D721Med (cell line): ENCODE measurements at regions not wholly inside any gene's neighbourhood (a gene's known extent, or its start where the extent isn't known, plus 50 kb on each side); places are given as distances from the start of the nearest gene placed in this dataset.

ENCODE experiments used
- DNase-seq: peaks from one replicate; pipeline ENCODE4 v3.0.0; 2011; ENCODE audit warnings: low spot score; ENCODE audit not compliant: insufficient read length
- FAIRE-seq: peaks from 2 replicates; lab custom pipeline; 2011; peaks lifted over from hg19 to GRCh38; lab: Jason Lieb, UNC
- CTCF ChIP-seq: IDR thresholded peaks from 2 replicates; pipeline ENCODE4 v1.5.1; 2012; ENCODE audit warnings: mild to moderate bottlenecking, control low read depth; ENCODE audit not compliant: insufficient read depth; ENCODE audit errors: missing control alignments

DNA sequence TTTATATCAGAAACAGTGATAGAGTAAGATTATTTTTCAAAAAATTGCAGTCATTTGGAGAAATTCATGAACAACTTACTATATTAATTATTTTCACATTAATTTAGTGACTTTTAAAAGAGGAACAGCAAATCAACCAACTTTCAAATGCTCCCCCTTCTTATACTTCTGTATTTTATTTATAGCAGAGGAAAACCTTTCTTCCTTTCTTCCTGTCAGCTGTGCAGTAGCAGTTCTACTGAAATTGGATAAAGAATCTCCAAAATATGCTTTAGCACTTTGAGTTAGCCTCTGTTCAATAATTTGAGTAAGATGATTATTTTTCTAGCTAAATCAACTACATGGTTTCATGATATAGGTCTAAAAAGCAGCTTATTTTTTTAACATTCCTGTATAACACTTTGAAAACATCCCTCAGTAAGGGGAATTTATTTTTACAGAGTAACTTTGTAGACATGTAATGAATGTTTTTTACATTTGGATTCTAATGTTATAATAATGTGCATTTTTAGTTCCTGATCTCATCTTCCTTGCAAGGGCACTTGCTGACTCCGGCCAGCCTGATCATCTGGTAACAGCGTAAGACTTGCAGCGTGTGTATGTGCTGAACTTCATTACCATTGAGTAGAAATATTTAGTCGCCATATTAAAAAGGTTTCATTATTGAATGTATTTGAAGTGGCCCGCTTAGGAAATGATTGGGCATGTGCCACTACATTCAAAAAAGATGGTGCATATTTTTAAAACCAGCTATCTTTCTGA lies 158.3 kb upstream of the HDAC9 start:
- no peak for DNase-seq
- no peak for TF ChIP-seq CTCF
- FAIRE-seq: no peak

DNA sequence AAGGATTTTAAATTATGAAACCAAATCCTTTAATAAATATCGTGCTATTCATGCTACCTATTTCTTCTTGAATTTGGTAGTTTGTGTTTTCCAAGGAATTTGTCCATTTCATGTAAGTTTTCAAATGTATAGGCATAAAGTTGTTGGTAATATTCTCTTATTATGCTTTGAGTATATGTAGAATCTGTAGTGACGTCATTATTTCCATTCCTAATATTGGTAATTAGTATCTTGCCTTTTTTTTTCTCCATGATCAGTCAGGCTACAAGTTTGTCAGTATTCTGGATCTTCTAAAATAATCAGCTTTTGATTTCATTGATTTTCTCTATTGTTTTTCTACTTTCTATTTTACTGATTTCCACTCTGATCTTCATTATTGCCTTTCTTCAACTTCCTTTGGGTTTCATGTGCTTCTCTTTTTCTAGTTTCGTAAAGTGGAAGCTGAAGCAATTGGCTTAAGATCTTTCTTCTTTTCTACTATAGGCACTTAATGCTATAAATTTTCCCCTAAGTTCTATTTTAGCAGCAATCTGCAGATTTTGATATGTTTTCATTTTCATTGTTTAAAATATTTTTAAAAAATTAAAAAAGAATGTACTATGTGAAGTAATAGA lies 156.5 kb upstream of the HDAC9 start:
- no peak for DNase-seq
- FAIRE-seq: no peak

DNA sequence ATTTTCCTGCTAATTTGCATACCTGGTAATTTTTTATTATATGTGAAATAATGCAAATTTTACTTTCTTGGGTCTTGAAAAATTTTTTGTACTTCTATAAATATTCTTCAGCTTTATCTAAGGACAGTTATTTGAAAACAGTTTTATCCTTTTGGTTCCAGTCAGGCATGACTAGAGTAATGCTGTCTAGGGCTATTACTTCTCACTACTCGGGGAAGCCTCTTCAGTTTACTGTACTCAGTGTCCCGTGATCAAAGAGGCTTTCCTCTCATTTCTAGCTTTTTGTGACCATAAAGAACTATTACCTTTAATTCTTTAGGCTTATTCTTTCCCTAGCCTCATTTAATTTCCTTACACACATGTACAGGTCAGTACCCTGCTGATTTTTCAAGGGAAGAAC lies 153.8 kb upstream of the HDAC9 start:
- DNase-seq (no peak), FAIRE-seq (no peak)
- TF ChIP-seq CTCF: no peak

More for the DNA sequence above, 156.5 kb upstream of the HDAC9 start:
- TF ChIP-seq CTCF: no peak

GRCh38 chr7:18343047-18343446 lies 152.5 kb upstream of the HDAC9 start:
- no peak for DNase-seq
- no peak for FAIRE-seq
- no peak for TF ChIP-seq CTCF

DNA sequence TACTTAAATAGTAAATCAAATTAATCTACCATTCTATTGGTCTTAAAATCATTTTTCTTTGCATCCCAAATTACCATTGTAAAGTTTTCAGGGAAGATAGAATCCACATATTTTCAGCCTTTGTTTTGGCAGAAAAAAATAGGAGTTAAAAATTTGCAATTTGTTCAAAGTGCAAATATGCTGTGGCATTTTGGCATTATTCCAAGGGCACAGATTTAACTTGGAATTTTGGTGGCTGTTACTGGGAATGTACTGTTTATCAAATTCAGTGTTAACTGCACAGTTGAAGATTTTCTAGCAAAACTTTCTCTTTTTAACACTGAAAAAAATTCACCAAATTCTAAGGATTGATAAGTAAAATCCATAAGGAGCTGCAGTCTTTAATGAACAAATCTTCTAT lies 151.0 kb upstream of the HDAC9 start:
- no peak for TF ChIP-seq CTCF
- DNase-seq (no peak), FAIRE-seq (no peak)

DNA sequence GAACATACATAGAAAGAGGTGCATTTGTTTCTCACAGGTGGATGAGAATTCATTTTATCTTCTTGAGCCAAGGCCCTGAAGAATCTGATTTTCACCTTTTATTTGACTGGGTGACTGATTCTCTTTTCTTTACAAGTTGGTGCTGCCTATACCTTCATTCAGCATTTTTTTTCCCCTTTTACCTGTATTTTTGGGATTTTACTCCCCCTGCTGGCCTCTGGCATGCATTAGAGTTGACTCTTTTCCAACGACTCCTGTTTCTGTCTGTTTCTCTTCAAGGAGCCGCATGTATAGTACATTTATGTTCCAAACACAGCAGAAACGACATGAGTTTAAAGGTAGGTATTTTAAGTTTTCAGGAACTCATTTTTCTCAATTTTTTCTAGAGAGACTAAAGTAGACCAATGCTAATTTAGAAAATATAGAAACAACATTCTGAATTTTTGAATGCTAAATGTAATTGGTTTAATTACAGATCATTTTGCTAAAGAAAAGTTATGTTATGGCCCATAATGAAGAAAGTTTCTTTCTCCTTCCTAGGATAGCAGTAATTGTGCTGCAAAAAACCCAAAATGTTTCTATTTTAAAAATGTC lies 149.8 kb upstream of the HDAC9 start:
- DNase-seq (no peak), FAIRE-seq (peak; percentile 41)
- peak; percentile 80 for TF ChIP-seq CTCF

DNA sequence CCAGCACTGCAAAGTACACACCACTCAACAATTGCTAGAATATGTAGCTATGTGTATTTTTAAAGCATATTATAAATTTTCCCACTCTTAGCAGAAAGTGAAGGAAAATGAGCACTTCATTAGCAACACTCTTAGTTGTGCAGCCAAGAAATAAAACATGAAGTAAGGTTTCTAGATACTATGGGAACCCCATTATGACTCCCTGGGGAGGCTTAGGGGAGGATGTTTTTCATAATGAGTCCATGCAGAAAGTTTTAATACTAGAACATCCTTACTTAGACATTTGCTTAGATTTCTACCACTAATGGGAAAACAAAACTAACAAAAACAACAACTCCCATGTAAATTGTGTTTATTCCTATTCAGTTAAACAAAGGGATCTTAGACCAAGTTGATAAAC lies 148.4 kb upstream of the HDAC9 start:
- no peak for DNase-seq
- TF ChIP-seq CTCF: no peak
- FAIRE-seq: no peak
